ENCODE measurements at regions not wholly inside any gene's neighbourhood (a gene's known extent, or its start where the extent isn't known, plus 50 kb on each side); places are given as distances from the start of the nearest gene placed in this dataset.

- TF ChIP-seq POLR2A (IDR thresholded peaks at IDR 0.05) (no peak), EP300 (IDR thresholded peaks at IDR 0.05) (no peak), CTCF (IDR thresholded peaks at IDR 0.05) (no peak)
Measured at GRCh38 chr6:147067184-147067583, 137.0 kb upstream of the STXBP5 start.

All from ovary (tissue), 3 donors.